ENCODE measurements at regions not wholly inside any gene's neighbourhood (a gene's known extent, or its start where the extent isn't known, plus 50 kb on each side); places are given as distances from the start of the nearest gene placed in this dataset.

GRCh38 chr5:98517560-98518366, 255.7 kb upstream of the RGMB start:
- DNase-seq (ENCODE audit: low read depth in 1 of 2, low spot score in 1 of 2), result no peak
- no peak overlapping the region for H3K27ac ChIP-seq (replicated peaks)
- TF ChIP-seq CTCF (IDR thresholded peaks at IDR 0.05; ENCODE audit: insufficient read depth, low read length), result no peak
- no peak for TF ChIP-seq POLR2AphosphoS5 (IDR thresholded peaks at IDR 0.05; ENCODE audit: low read depth)
- TF ChIP-seq REST (IDR thresholded peaks at IDR 0.05; ENCODE audit: insufficient replicate concordance, low read depth), result no peak
- TF ChIP-seq GABPA (IDR thresholded peaks at IDR 0.05; ENCODE audit: low read depth), result no peak
- TF ChIP-seq SPI1 (IDR thresholded peaks at IDR 0.05; ENCODE audit: borderline replicate concordance, low read depth), result no peak
- no peaks in the 10 kb centered on the region for H3K27me3 ChIP-seq (ENCODE audit: insufficient read depth, poor library complexity, severe bottlenecking)
- no peak overlapping the region for H3K4me3 ChIP-seq (replicated peaks; ENCODE audit: insufficient read depth, low read length)

GRCh38 chr5:98518754-98519153, 254.7 kb upstream of the RGMB start:
- no peaks in the 10 kb centered on the region for H3K27me3 ChIP-seq (ENCODE audit: insufficient read depth, poor library complexity, severe bottlenecking)

More at GRCh38 chr5:98518754-98519153, 254.7 kb upstream of the RGMB start:
- DNase-seq (ENCODE audit: low read depth in 1 of 2, low spot score in 1 of 2), result no peak
- Histone ChIP-seq H3K4me3 (replicated peaks; ENCODE audit: insufficient read depth, low read length) (no peak overlapping the region), H3K27ac (replicated peaks) (no peak overlapping the region)
- TF ChIP-seq CTCF (IDR thresholded peaks at IDR 0.05; ENCODE audit: insufficient read depth, low read length), result no peak
- TF ChIP-seq SPI1 (IDR thresholded peaks at IDR 0.05; ENCODE audit: borderline replicate concordance, low read depth), result no peak
- TF ChIP-seq POLR2AphosphoS5 (IDR thresholded peaks at IDR 0.05; ENCODE audit: low read depth), result no peak
- TF ChIP-seq GABPA (IDR thresholded peaks at IDR 0.05; ENCODE audit: low read depth), result no peak
- no peak for TF ChIP-seq REST (IDR thresholded peaks at IDR 0.05; ENCODE audit: insufficient replicate concordance, low read depth)
